Muscle layer of duodenum (tissue), 2 donors: ENCODE measurements at regions not wholly inside any gene's neighbourhood (a gene's known extent, or its start where the extent isn't known, plus 50 kb on each side); places are given as distances from the start of the nearest gene placed in this dataset.

Source experiments
- H3K27ac ChIP-seq: one replicate; pipeline ENCODE4 v1.7.0; 2013; ENCODE audit warnings: mild to moderate bottlenecking, low read length
- H3K27me3 ChIP-seq: one replicate; pipeline ENCODE4 v1.7.0; 2013; ENCODE audit warnings: low read depth, mild to moderate bottlenecking, control low read depth, low read length
- H3K36me3 ChIP-seq, 2 donors: one replicate each; pipeline ENCODE4 v1.7.0; 2013; ENCODE audit warnings: low read length in 2 of 2, control low read depth in 1 of 2, mild to moderate bottlenecking in 1 of 2; ENCODE audit not compliant: insufficient read depth in 2 of 2, control insufficient read depth in 1 of 2
- H3K4me1 ChIP-seq, 2 donors: one replicate each; pipeline ENCODE4 v1.7.0; 2013; ENCODE audit warnings: low read length in 2 of 2, mild to moderate bottlenecking in 2 of 2, control low read depth in 1 of 2, moderate library complexity in 1 of 2; ENCODE audit not compliant: insufficient read depth in 2 of 2, control insufficient read depth in 1 of 2
- H3K4me3 ChIP-seq, 2 donors: one replicate each; pipeline ENCODE4 v1.7.0; 2013; ENCODE audit warnings: low read length in 2 of 2, low read depth in 1 of 2, mild to moderate bottlenecking in 1 of 2
- H3K9me3 ChIP-seq, 2 donors: one replicate each; pipeline ENCODE4 v1.7.0; 2013; ENCODE audit warnings: low read length in 2 of 2, control low read depth in 1 of 2, mild to moderate bottlenecking in 1 of 2; ENCODE audit not compliant: control insufficient read depth in 1 of 2
- donor health status: healthy.

DNA sequence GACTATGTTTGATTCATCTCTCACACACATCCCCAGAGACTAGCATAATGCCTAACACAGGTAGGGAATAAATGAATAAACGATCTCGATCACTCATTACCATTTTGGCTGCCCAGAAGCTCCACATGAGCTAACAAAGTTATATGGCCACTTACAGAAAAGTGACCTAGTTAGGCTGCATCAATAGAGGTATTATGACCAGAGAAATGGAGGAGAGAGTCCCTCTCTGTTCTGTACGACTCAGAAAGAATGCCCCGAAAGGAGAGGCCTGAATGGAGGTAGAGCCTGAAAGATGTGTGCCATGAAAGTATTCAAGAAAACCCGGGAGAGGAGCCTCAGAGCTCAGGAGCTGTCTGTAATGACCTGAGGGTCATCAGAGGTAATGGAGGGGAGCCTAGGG lies 208.2 kb upstream of the GRIK3 start:
- no peak overlapping the region for H3K27ac ChIP-seq
- H3K4me1 ChIP-seq: no peaks in the 10 kb centered on the region
- H3K27me3 ChIP-seq: no peaks in the 10 kb centered on the region
- no peak overlapping the region for H3K4me3 ChIP-seq
- no peaks in the 10 kb centered on the region for H3K9me3 ChIP-seq
- H3K36me3 ChIP-seq: no peaks in the 10 kb centered on the region

- no peak overlapping the region for H3K27ac ChIP-seq
- no peaks in the 10 kb centered on the region for H3K9me3 ChIP-seq
- no peaks in the 10 kb centered on the region for H3K27me3 ChIP-seq
- no peaks in the 10 kb centered on the region for H3K4me1 ChIP-seq
- no peaks in the 10 kb centered on the region for H3K36me3 ChIP-seq
- H3K4me3 ChIP-seq: no peak overlapping the region
These were observed 209.2 kb upstream of the GRIK3 start for GRCh38 chr1:37243368-37244082.

GRCh38 chr1:37244083-37244480 lies 209.8 kb upstream of the GRIK3 start:
- Histone ChIP-seq H3K4me1 (no peaks in the 10 kb centered on the region), H3K9me3 (no peaks in the 10 kb centered on the region), H3K36me3 (no peaks in the 10 kb centered on the region), H3K4me3 (no peak overlapping the region), H3K27ac (no peak overlapping the region), H3K27me3 (no peaks in the 10 kb centered on the region)

DNA sequence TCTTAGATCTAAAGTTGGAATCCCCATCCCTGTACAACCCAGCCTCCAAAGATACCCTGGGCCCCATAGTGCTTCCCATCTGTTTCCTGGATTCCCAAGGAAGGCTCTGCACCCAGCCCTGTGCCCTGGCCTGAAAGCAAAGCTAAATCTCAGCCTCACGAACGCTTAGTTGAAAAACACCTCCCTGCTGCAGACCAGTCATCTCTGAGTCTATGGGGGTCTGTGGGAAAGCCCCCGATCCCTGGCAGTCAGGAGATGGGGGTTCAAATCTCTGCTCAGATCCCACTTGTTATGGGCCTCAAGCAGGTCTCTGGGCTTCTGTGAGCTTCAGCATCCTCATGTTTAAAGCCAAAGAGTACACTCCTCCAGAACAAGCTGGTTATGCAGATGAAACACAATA lies 210.5 kb upstream of the GRIK3 start:
- Histone ChIP-seq H3K36me3 (no peaks in the 10 kb centered on the region), H3K27me3 (no peaks in the 10 kb centered on the region), H3K27ac (no peak overlapping the region), H3K4me3 (no peak overlapping the region), H3K4me1 (no peaks in the 10 kb centered on the region), H3K9me3 (no peaks in the 10 kb centered on the region)

- no peak overlapping the region for H3K27ac ChIP-seq
- no peaks in the 10 kb centered on the region for H3K4me1 ChIP-seq
- no peaks in the 10 kb centered on the region for H3K9me3 ChIP-seq
- no peak overlapping the region for H3K4me3 ChIP-seq
- no peaks in the 10 kb centered on the region for H3K27me3 ChIP-seq
- H3K36me3 ChIP-seq: no peaks in the 10 kb centered on the region
These were observed 212.3 kb upstream of the GRIK3 start for GRCh38 chr1:37246631-37247030.

DNA sequence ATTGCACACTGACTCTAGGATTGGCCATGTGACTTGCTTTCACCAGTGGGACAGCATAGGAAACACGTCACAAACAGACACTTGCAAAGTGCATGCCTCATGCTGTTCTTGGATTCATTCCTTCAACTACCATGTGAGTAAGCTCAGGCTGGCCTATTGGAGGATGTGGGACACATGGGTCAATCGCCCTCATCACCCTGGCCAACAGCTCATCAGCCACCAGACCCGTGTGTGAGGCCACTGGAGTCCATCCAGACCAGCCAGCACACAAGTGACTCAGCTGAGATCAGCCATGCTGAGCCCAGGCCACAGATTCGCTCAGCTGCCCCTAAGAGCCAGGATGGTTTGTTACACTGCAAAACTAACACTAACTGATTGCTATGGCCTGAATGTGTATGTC lies 216.1 kb upstream of the GRIK3 start:
- no peaks in the 10 kb centered on the region for H3K27me3 ChIP-seq
- no peaks in the 10 kb centered on the region for H3K36me3 ChIP-seq
- H3K9me3 ChIP-seq: no peaks in the 10 kb centered on the region
- H3K27ac ChIP-seq: no peak overlapping the region
- H3K4me3 ChIP-seq: no peak overlapping the region
- H3K4me1 ChIP-seq: no peaks in the 10 kb centered on the region

DNA sequence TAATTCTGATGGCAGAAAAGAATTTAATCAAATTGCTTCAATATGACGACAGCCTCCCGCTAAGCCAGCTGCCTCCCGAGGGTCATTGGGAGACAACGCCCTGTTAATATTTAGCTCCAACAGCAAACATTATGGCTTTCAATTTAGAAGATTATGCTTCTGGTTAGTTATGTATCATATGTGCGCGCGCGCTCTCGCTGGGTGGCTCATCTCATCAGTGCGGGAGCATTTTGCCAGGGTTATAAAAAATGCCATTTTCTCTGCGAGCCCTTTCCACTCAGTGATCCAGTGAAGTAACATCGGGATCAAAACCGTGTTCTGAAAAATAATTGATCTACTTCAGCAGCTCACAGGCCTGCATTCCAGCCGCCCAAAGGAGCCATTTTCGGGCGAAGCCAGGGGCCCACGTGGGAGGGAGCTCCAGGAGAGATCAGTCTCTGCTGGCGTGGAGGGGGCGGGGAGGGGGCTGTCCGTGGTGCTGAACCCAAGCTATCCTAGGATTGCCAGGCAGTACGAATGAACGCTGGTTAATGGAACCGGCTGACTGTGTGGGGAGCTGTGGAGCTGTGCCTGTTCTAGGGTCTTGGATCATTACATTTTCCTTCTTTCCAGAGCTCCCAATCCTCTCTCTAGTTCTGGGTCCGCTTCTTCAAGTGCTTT lies 219.1 kb upstream of the ZC3H12A start:
- no peaks in the 10 kb centered on the region for H3K9me3 ChIP-seq
- H3K27ac ChIP-seq: no peak overlapping the region
- no peaks in the 10 kb centered on the region for H3K4me1 ChIP-seq
- no peak overlapping the region for H3K4me3 ChIP-seq
- no peaks in the 10 kb centered on the region for H3K36me3 ChIP-seq
- peaks cover 14% of the 10 kb centered on the region for H3K27me3 ChIP-seq

GRCh38 chr1:37255868-37256267 lies 218.5 kb upstream of the ZC3H12A start:
- Histone ChIP-seq H3K4me3 (no peak overlapping the region), H3K9me3 (no peaks in the 10 kb centered on the region), H3K27ac (no peak overlapping the region), H3K27me3 (peaks cover 14% of the 10 kb centered on the region), H3K4me1 (no peaks in the 10 kb centered on the region), H3K36me3 (no peaks in the 10 kb centered on the region)

GRCh38 chr1:37257646-37258045 lies 216.7 kb upstream of the ZC3H12A start:
- no peak overlapping the region for H3K4me3 ChIP-seq
- H3K4me1 ChIP-seq: no peaks in the 10 kb centered on the region
- H3K27ac ChIP-seq: no peak overlapping the region
- H3K36me3 ChIP-seq: no peaks in the 10 kb centered on the region
- peaks cover 14% of the 10 kb centered on the region for H3K27me3 ChIP-seq
- no peaks in the 10 kb centered on the region for H3K9me3 ChIP-seq

GRCh38 chr1:37258068-37258467 lies 216.3 kb upstream of the ZC3H12A start:
- peaks cover 14% of the 10 kb centered on the region for H3K27me3 ChIP-seq
- H3K9me3 ChIP-seq: no peaks in the 10 kb centered on the region
- H3K4me3 ChIP-seq: no peak overlapping the region

DNA sequence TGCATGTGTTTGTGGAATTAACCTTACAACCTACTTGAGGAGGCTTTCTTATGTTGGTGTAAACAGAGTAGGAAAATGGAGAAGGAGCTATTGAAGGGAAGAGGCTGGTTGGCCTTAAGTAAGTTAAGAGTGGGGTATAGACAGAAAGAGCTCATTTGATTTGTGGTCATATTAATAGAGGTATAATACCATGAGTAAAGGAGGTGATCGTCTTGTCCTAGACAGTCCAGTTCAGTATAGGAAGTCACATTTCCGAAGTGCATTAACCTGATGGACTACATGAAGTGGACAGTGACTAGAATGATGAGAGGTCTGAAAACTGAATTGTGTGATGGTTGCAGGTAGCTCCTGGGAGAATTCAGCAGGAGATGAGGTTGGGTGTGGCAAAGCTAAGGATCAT lies 215.4 kb upstream of the ZC3H12A start:
- peaks cover 0 to 7% of the 10 kb centered on the region in 2 donors for H3K9me3 ChIP-seq
- H3K36me3 ChIP-seq: no peaks in the 10 kb centered on the region
- no peaks in the 10 kb centered on the region for H3K4me1 ChIP-seq
- no peak overlapping the region for H3K4me3 ChIP-seq
- no peak overlapping the region for H3K27ac ChIP-seq
- peaks cover 14% of the 10 kb centered on the region for H3K27me3 ChIP-seq

More at GRCh38 chr1:37258068-37258467, 216.3 kb upstream of the ZC3H12A start:
- Histone ChIP-seq H3K27ac (no peak overlapping the region), H3K36me3 (no peaks in the 10 kb centered on the region), H3K4me1 (no peaks in the 10 kb centered on the region)

GRCh38 chr1:37261129-37261528 lies 213.3 kb upstream of the ZC3H12A start:
- no peak overlapping the region for H3K27ac ChIP-seq
- H3K27me3 ChIP-seq: peaks cover 14% of the 10 kb centered on the region
- no peak overlapping the region for H3K4me3 ChIP-seq
- no peaks in the 10 kb centered on the region for H3K4me1 ChIP-seq
- no peaks in the 10 kb centered on the region for H3K36me3 ChIP-seq
- peaks cover 0 to 10% of the 10 kb centered on the region in 2 donors for H3K9me3 ChIP-seq
